B cell (primary cell): ENCODE measurements at regions not wholly inside any gene's neighbourhood (a gene's known extent, or its start where the extent isn't known, plus 50 kb on each side); places are given as distances from the start of the nearest gene placed in this dataset.

Experiments used
- EZH2 ChIP-seq: IDR thresholded peaks from 2 replicates; pipeline ENCODE4 v1.6.1; 2012; ENCODE audit warnings: borderline replicate concordance, low read depth, mild to moderate bottlenecking, moderate library complexity, low read length; ENCODE audit not compliant: insufficient read depth, poor library complexity, severe bottlenecking
- TF ChIP-seq, protein P1 (sequence below): fragments of 200-600 bp; IDR thresholded peaks from one replicate; pipeline ENCODE4 v1.8.0; 2022; ENCODE audit warnings: antibody characterized with exemption, mild to moderate bottlenecking

DNA sequence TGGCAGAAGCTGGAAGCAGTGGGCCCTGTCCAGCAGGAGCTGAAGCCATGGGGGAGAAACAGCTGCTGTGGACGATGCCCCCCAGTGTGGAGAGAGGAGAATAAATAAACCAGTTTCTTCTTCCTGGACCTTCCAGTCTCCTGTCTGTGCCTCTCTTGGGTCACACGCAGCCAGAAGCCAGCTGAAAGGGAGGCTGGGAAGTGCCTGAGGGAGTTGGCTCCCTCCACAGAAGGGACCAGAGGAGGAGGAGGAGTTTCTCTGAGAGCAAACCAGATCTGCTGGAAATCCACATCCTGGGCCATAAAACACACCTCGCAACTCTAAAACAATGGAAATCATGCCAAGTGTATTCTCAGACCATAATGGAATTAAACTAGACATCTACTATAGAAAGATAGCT lies 577.0 kb downstream of the CDH26 start:
- TF ChIP-seq, protein P1, sequence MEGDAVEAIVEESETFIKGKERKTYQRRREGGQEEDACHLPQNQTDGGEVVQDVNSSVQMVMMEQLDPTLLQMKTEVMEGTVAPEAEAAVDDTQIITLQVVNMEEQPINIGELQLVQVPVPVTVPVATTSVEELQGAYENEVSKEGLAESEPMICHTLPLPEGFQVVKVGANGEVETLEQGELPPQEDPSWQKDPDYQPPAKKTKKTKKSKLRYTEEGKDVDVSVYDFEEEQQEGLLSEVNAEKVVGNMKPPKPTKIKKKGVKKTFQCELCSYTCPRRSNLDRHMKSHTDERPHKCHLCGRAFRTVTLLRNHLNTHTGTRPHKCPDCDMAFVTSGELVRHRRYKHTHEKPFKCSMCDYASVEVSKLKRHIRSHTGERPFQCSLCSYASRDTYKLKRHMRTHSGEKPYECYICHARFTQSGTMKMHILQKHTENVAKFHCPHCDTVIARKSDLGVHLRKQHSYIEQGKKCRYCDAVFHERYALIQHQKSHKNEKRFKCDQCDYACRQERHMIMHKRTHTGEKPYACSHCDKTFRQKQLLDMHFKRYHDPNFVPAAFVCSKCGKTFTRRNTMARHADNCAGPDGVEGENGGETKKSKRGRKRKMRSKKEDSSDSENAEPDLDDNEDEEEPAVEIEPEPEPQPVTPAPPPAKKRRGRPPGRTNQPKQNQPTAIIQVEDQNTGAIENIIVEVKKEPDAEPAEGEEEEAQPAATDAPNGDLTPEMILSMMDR: no peak
- TF ChIP-seq EZH2: no peak
